PC-9 (cell line): ENCODE measurements at regions not wholly inside any gene's neighbourhood (a gene's known extent, or its start where the extent isn't known, plus 50 kb on each side); places are given as distances from the start of the nearest gene placed in this dataset.

Experiments
- BruUV-seq: library from RNA; stranded (reverse); fragments of 400-500 nt; replicated peaks from 2 replicates; lab custom pipeline; 2021; lab: Mats Ljungman, UMichigan
- CTCF ChIA-PET: fragments of 300-600 bp; sonication (Branson Sonifier 250); formaldehyde crosslinking; loops from one replicate; lab custom pipeline; 2022; ENCODE audit warnings: antibody characterized with exemption; lab: Charles Lee
- POLR2A ChIA-PET: fragments of 300-600 bp; sonication (Branson Sonifier 250); formaldehyde crosslinking; loops from one replicate; lab custom pipeline; 2022; ENCODE audit warnings: antibody characterized with exemption; ENCODE audit not compliant: unreplicated experiment; lab: Charles Lee
- DNase-seq, 2 experiments: peaks; one replicate each; pipeline versions ENCODE4 v3.0.0 to v3.0.0-alpha.2; 2015 to 2022; ENCODE audit warnings: mixed read lengths in 1 of 2
- H2AFZ ChIP-seq: fragments of 200-600 bp; sonication (generic); 2 replicates; pipeline ENCODE4 v1.8.1; 2017; ENCODE audit warnings: antibody characterized with exemption
- H3F3A ChIP-seq: fragments of 200-600 bp; sonication (generic); 2 replicates; pipeline ENCODE4 v1.8.1; 2017; ENCODE audit warnings: antibody characterized with exemption, mild to moderate bottlenecking, low read depth; ENCODE audit not compliant: insufficient read depth
- H3K27ac ChIP-seq: fragments of 200-600 bp; sonication (generic); 2 replicates; pipeline ENCODE4 v1.6.1; 2016; ENCODE audit warnings: mixed run types
- H3K27me3 ChIP-seq: fragments of 200-600 bp; sonication (generic); 2 replicates; pipeline ENCODE4 v1.6.1; 2016; ENCODE audit warnings: low read depth, mixed run types; ENCODE audit not compliant: insufficient read depth
- H3K36me3 ChIP-seq: fragments of 200-600 bp; sonication (generic); 2 replicates; pipeline ENCODE4 v1.6.1; 2016; ENCODE audit warnings: low read depth, mixed run types
- H3K4me1 ChIP-seq: fragments of 200-600 bp; sonication (generic); replicated peaks from 2 replicates; pipeline ENCODE4 v1.6.1; 2016; ENCODE audit warnings: mixed run types; ENCODE audit not compliant: insufficient read depth
- H3K4me2 ChIP-seq: fragments of 200-600 bp; sonication (generic); 2 replicates; pipeline ENCODE4 v1.6.1; 2017; ENCODE audit warnings: mixed run types
- H3K4me3 ChIP-seq: fragments of 200-600 bp; sonication (generic); 2 replicates; pipeline ENCODE4 v1.6.1; 2016; ENCODE audit warnings: mixed run types
- H3K79me2 ChIP-seq: fragments of 200-600 bp; sonication (generic); 2 replicates; pipeline ENCODE4 v1.6.1; 2017; ENCODE audit warnings: low read depth, mixed run types
- H3K9me2 ChIP-seq: fragments of 200-600 bp; sonication (generic); 2 replicates; pipeline ENCODE4 v1.8.1; 2017; ENCODE audit warnings: mild to moderate bottlenecking; ENCODE audit not compliant: insufficient read depth
- H3K9me3 ChIP-seq: fragments of 200-600 bp; sonication (generic); 2 replicates; pipeline ENCODE4 v1.8.1; 2016; ENCODE audit warnings: low read depth; ENCODE audit not compliant: insufficient read depth
- H4K20me1 ChIP-seq: fragments of 200-600 bp; sonication (generic); 2 replicates; pipeline ENCODE4 v1.8.1; 2017; ENCODE audit not compliant: insufficient read depth
- EZH2 ChIP-seq: fragments of 200-600 bp; sonication (generic); IDR thresholded peaks from 2 replicates; pipeline ENCODE4 v1.8.0; 2017; ENCODE audit warnings: antibody characterized with exemption, low read depth
- intact Hi-C: fragments of 100-400 bp; cut with micrococcal nuclease; formaldehyde crosslinking; loops from one replicate; pipeline ENCODE4 v1.10.0; 2022; ENCODE audit not compliant: unreplicated experiment
- TF ChIP-seq, protein P1 (sequence below): fragments of 200-600 bp; sonication (generic); conservative IDR thresholded peaks from 2 replicates; pipeline ENCODE4 v1.6.1; 2017; ENCODE audit warnings: mixed run types, antibody characterized with exemption, mild to moderate bottlenecking, moderate library complexity

DNA sequence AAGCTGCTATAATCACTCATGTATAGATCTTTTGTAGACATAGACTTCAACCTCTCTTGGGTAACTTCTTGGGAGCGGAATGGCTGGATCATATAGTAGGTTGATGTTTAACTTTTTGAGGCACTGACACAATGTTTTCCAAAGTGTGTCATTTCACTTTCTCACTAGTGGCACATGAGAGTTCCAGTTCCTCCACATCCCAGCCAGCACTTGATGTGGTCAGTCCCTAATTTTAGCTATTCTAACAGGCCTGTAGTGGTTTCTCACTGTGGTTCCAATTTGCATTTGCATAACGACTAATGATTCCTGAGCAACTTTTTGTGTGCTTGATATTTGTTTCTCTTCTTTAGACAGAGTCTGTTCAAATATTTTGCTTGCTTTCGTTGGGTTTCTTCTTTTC, 221.3 kb downstream of the DLL1 start:
- Histone ChIP-seq H2AFZ (no peak overlapping the region), H3K4me3 (no peak overlapping the region), H3K79me2 (no peaks in the 10 kb centered on the region), H3F3A (no peaks in the 10 kb centered on the region), H3K9me3 (no peaks in the 10 kb centered on the region), H3K4me2 (no peak overlapping the region), H4K20me1 (no peaks in the 10 kb centered on the region; the same call in 1 of the 2 replicates), H3K36me3 (no peaks in the 10 kb centered on the region), H3K27ac (no peak overlapping the region), H3K27me3 (peaks cover 56% of the 10 kb centered on the region), H3K9me2 (no peaks in the 10 kb centered on the region), H3K4me1 (no peaks in the 10 kb centered on the region)
- no TSS peak for BruUV-seq
- DNase-seq, result no peak
- intact Hi-C loops, result no loop called here
- CTCF ChIA-PET, result no interaction called here
- POLR2A ChIA-PET, result no interaction called here
- TF ChIP-seq, protein P1, sequence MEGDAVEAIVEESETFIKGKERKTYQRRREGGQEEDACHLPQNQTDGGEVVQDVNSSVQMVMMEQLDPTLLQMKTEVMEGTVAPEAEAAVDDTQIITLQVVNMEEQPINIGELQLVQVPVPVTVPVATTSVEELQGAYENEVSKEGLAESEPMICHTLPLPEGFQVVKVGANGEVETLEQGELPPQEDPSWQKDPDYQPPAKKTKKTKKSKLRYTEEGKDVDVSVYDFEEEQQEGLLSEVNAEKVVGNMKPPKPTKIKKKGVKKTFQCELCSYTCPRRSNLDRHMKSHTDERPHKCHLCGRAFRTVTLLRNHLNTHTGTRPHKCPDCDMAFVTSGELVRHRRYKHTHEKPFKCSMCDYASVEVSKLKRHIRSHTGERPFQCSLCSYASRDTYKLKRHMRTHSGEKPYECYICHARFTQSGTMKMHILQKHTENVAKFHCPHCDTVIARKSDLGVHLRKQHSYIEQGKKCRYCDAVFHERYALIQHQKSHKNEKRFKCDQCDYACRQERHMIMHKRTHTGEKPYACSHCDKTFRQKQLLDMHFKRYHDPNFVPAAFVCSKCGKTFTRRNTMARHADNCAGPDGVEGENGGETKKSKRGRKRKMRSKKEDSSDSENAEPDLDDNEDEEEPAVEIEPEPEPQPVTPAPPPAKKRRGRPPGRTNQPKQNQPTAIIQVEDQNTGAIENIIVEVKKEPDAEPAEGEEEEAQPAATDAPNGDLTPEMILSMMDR, result no peak

DNA sequence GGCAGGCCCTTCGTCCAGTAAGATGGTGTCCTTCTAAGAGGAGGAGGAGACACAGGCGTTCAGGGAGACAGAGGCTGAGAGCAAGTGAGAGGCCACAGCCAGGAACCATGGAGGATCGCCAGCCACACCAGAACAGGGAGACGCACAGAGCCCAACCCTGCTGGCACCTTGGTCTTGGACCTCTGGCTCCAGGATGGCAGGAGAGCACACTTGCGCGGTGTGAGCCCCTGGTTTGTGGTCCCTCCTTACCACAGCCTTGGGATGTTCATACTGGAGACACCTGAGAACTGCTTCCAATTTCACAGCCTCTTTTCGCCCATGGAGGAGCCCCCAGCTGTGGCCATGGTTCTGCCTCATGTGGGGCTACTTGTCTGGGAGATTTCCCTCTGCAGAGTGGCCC, 222.4 kb downstream of the DLL1 start:
- Histone ChIP-seq H3K9me3 (no peaks in the 10 kb centered on the region), H4K20me1 (no peaks in the 10 kb centered on the region; the same call in 1 of the 2 replicates), H3F3A (no peaks in the 10 kb centered on the region), H2AFZ (no peak overlapping the region), H3K36me3 (no peaks in the 10 kb centered on the region), H3K27me3 (peaks cover 54% of the 10 kb centered on the region), H3K4me1 (no peaks in the 10 kb centered on the region), H3K27ac (no peak overlapping the region), H3K4me3 (no peak overlapping the region), H3K9me2 (no peaks in the 10 kb centered on the region), H3K4me2 (no peak overlapping the region), H3K79me2 (no peaks in the 10 kb centered on the region)
- intact Hi-C loops, result no loop called here
- CTCF ChIA-PET, result no interaction called here
- no TSS peak for BruUV-seq
- TF ChIP-seq, protein P1, result no peak
- no peak for TF ChIP-seq EZH2
- no peak for DNase-seq
- POLR2A ChIA-PET, result no interaction called here

DNA sequence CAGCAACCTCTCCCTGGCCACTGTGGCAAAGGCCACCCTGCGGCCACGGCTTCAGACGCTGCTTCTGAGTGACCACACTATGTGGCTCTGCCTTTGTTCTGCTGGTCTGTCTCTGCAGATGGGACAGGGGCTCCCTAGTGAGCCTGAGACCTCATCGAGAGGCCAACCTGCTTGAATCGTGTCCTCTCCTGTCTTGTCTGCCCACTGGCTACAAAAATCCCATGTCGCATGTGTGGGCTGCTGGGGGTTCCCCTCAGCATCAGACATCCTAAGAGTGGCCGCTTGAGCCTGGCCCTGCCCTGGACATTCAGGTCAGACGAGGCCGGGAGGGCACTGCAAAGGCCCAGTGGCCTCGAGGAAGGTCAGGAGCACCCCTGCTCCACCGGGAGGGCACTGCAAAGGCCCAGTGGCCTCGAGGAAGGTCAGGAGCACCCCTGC, 222.9 kb downstream of the DLL1 start:
- BruUV-seq, result no TSS peak
- Histone ChIP-seq H2AFZ (no peak overlapping the region), H3K79me2 (no peaks in the 10 kb centered on the region), H3K27ac (no peak overlapping the region), H3K9me3 (no peaks in the 10 kb centered on the region), H3K9me2 (no peaks in the 10 kb centered on the region), H4K20me1 (no peaks in the 10 kb centered on the region; the same call in 1 of the 2 replicates), H3K4me1 (no peaks in the 10 kb centered on the region), H3K4me2 (no peak overlapping the region), H3K36me3 (no peaks in the 10 kb centered on the region), H3K4me3 (no peak overlapping the region), H3K27me3 (peaks cover 53% of the 10 kb centered on the region), H3F3A (no peaks in the 10 kb centered on the region)
- ChIA-PET CTCF (no interaction called here), POLR2A (no interaction called here)
- TF ChIP-seq, protein P1, result no peak
- no peak for TF ChIP-seq EZH2
- DNase-seq, result no peak
- intact Hi-C loops, result no loop called here
